Neural crest cell (in vitro differentiated cells): ENCODE measurements at regions not wholly inside any gene's neighbourhood (a gene's known extent, or its start where the extent isn't known, plus 50 kb on each side); places are given as distances from the start of the nearest gene placed in this dataset.

Experiments
- DNase-seq: peaks from one replicate; pipeline ENCODE4 v3.0.0; 2021; ENCODE audit warnings: low read depth, mixed read lengths, low spot score
- H3K27ac Mint-ChIP-seq: one replicate; pipeline ENCODE4 v1.8.0; 2021; ENCODE audit warnings: mild to moderate bottlenecking, mixed read lengths; ENCODE audit not compliant: unreplicated experiment
- H3K27me3 Mint-ChIP-seq: 2 replicates; pipeline ENCODE4 v1.8.0; 2021; ENCODE audit warnings: low read depth, mild to moderate bottlenecking, mixed read lengths
- H3K36me3 Mint-ChIP-seq: 2 replicates; pipeline ENCODE4 v1.8.0; 2021; ENCODE audit warnings: low read depth, mild to moderate bottlenecking, mixed read lengths
- H3K4me1 Mint-ChIP-seq: 2 replicates; pipeline ENCODE4 v1.8.0; 2021; ENCODE audit warnings: mixed read lengths
- H3K4me3 Mint-ChIP-seq: one replicate; pipeline ENCODE4 v1.8.0; 2021; ENCODE audit warnings: mild to moderate bottlenecking, mixed read lengths
- H3K9me3 Mint-ChIP-seq: 2 replicates; pipeline ENCODE4 v1.8.0; 2021; ENCODE audit warnings: mixed read lengths
- CTCF ChIP-seq: fragments of 200-600 bp; sonication (generic); conservative IDR thresholded peaks from 2 replicates; pipeline ENCODE4 v1.5.0; 2021; ENCODE audit warnings: antibody characterized with exemption, mild to moderate bottlenecking

- no peak overlapping the region for H3K4me3 Mint-ChIP-seq
- H3K4me1 Mint-ChIP-seq: no peaks in the 10 kb centered on the region
- H3K27me3 Mint-ChIP-seq: peaks cover 18% of the 10 kb centered on the region
- no peak for DNase-seq
- TF ChIP-seq CTCF: no peak
- peaks cover 2% of the 10 kb centered on the region for H3K9me3 Mint-ChIP-seq
- H3K27ac Mint-ChIP-seq: no peak overlapping the region
- no peaks in the 10 kb centered on the region for H3K36me3 Mint-ChIP-seq
Measured at GRCh38 chr1:221456918-221457317, 285.0 kb downstream of the DUSP10 start.

GRCh38 chr1:221457685-221458446 lies 284.0 kb downstream of the DUSP10 start:
- DNase-seq: no peak
- H3K27me3 Mint-ChIP-seq: peaks cover 18% of the 10 kb centered on the region
- no peaks in the 10 kb centered on the region for H3K9me3 Mint-ChIP-seq
- no peak overlapping the region for H3K4me3 Mint-ChIP-seq
- no peak for TF ChIP-seq CTCF
- H3K4me1 Mint-ChIP-seq: no peaks in the 10 kb centered on the region
- no peaks in the 10 kb centered on the region for H3K36me3 Mint-ChIP-seq
- H3K27ac Mint-ChIP-seq: no peak overlapping the region

GRCh38 chr1:221458447-221459156 lies 283.3 kb downstream of the DUSP10 start:
- Mint-ChIP-seq H3K36me3 (no peaks in the 10 kb centered on the region), H3K9me3 (no peaks in the 10 kb centered on the region), H3K27ac (no peak overlapping the region), H3K4me3 (no peak overlapping the region), H3K27me3 (peaks cover 18% of the 10 kb centered on the region), H3K4me1 (no peaks in the 10 kb centered on the region)
- no peak for DNase-seq
- TF ChIP-seq CTCF: no peak

GRCh38 chr1:221459558-221459957 lies 282.3 kb downstream of the DUSP10 start:
- no peaks in the 10 kb centered on the region for H3K36me3 Mint-ChIP-seq
- no peak overlapping the region for H3K27ac Mint-ChIP-seq
- peaks cover 18% of the 10 kb centered on the region for H3K27me3 Mint-ChIP-seq
- no peak for DNase-seq
- no peak for TF ChIP-seq CTCF
- H3K4me3 Mint-ChIP-seq: no peak overlapping the region
- H3K4me1 Mint-ChIP-seq: no peaks in the 10 kb centered on the region
- H3K9me3 Mint-ChIP-seq: no peaks in the 10 kb centered on the region

- no peak for TF ChIP-seq CTCF
- Mint-ChIP-seq H3K36me3 (no peaks in the 10 kb centered on the region), H3K9me3 (no peaks in the 10 kb centered on the region), H3K4me3 (no peak overlapping the region), H3K27me3 (peaks cover 18% of the 10 kb centered on the region), H3K4me1 (no peaks in the 10 kb centered on the region), H3K27ac (no peak overlapping the region)
- DNase-seq: no peak
Measured at GRCh38 chr1:221462345-221462744, 279.5 kb downstream of the DUSP10 start.
